ENCODE measurements at regions not wholly inside any gene's neighbourhood (a gene's known extent, or its start where the extent isn't known, plus 50 kb on each side); places are given as distances from the start of the nearest gene placed in this dataset.
A peak's percentile ranks its signal among the peaks of the same experiment; 100 is the strongest.

GRCh38 chr5:87054821-87055220, 212.9 kb upstream of the RASA1 start:
- H3K27ac Mint-ChIP-seq: no peak overlapping the region

DNA sequence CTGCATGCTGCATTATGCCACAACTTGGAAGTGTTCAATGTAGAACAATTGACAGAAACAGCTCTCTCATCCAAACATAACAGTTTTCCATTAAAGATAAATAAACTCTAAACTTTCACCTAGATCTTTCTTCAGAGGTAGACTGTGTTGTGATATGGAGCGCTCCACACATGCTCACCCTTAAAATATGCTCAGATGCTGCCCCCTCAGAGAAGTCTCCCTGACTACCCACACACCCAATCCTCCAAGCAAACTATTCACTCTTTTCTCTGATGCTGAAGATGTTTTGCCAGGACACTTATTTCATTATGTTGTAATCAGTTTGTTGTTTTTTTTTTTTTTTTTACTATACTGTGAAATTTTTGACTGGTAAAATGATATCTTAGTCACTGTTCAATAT, 206.6 kb upstream of the RASA1 start:
- no peaks in the 10 kb centered on the region for H3K4me1 Mint-ChIP-seq
- H3K36me3 Mint-ChIP-seq: peaks cover 2% of the 10 kb centered on the region
- no peak overlapping the region for H3K4me3 Mint-ChIP-seq
- peaks cover 4 to 8% (median 4%) of the 10 kb centered on the region in 3 donors for H3K9me3 Mint-ChIP-seq
- H3K27me3 Mint-ChIP-seq: no peaks in the 10 kb centered on the region
- no peak overlapping the region for H3K27ac Mint-ChIP-seq

More at GRCh38 chr5:87054821-87055220, 212.9 kb upstream of the RASA1 start:
- Mint-ChIP-seq H3K27me3 (no peaks in the 10 kb centered on the region), H3K4me3 (no peak overlapping the region), H3K4me1 (peaks cover 2 to 16% (median 4%) of the 10 kb centered on the region in 3 donors), H3K36me3 (peaks cover 1% of the 10 kb centered on the region), H3K9me3 (peaks cover 0 to 4% (median 0%) of the 10 kb centered on the region in 3 donors)

- Mint-ChIP-seq H3K36me3 (peaks cover 5% of the 10 kb centered on the region), H3K27me3 (no peaks in the 10 kb centered on the region), H3K4me3 (no peak overlapping the region), H3K9me3 (peaks cover 0 to 3% (median 0%) of the 10 kb centered on the region in 3 donors), H3K4me1 (peaks cover 7 to 23% (median 16%) of the 10 kb centered on the region in 3 donors), H3K27ac (no peak overlapping the region)
These were observed 198.4 kb upstream of the RASA1 start for GRCh38 chr5:87069311-87069710.

- peaks cover 0 to 3% (median 0%) of the 10 kb centered on the region in 3 donors for H3K9me3 Mint-ChIP-seq
- H3K36me3 Mint-ChIP-seq: peaks cover 3% of the 10 kb centered on the region
- H3K4me3 Mint-ChIP-seq: peak overlapping the region in 1 of 4 donors; percentile 9
- no peaks in the 10 kb centered on the region for H3K27me3 Mint-ChIP-seq
- peaks cover 14 to 31% (median 24%) of the 10 kb centered on the region in 3 donors for H3K4me1 Mint-ChIP-seq
- H3K27ac Mint-ChIP-seq: peak overlapping the region in 2 of 3 donors; percentile 34 to 41
These were observed 197.6 kb upstream of the RASA1 start for GRCh38 chr5:87069974-87070608.

DNA sequence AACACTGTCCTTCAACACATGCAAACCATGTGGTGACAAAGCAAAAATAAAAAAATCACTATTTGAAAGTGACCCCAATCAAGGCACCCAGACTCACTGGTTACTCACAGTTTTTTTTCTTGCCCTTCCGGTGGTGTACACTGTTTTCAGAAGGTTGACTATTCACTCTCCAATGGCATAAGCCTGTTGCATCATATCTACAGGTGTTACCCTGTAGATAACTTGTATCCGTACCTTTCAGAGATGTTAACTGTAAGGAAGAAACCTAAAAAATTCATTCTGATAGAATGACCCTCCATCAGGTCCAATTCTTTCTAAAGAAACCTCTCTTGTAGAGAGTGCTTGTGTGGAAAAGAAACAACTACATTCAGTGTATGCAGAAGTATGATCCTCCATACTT, 193.6 kb upstream of the RASA1 start:
- peaks cover 29 to 46% (median 41%) of the 10 kb centered on the region in 3 donors for H3K4me1 Mint-ChIP-seq
- H3K36me3 Mint-ChIP-seq: no peaks in the 10 kb centered on the region
- peaks cover 0 to 3% (median 2%) of the 10 kb centered on the region in 3 donors for H3K9me3 Mint-ChIP-seq
- no peak overlapping the region for H3K4me3 Mint-ChIP-seq
- no peaks in the 10 kb centered on the region for H3K27me3 Mint-ChIP-seq
- H3K27ac Mint-ChIP-seq: no peak overlapping the region

- H3K36me3 Mint-ChIP-seq: no peaks in the 10 kb centered on the region
- H3K27me3 Mint-ChIP-seq: no peaks in the 10 kb centered on the region
- peaks cover 0 to 4% (median 3%) of the 10 kb centered on the region in 3 donors for H3K9me3 Mint-ChIP-seq
- H3K4me3 Mint-ChIP-seq: peak overlapping the region in 2 of 4 donors; percentile 54 to 63
- peak overlapping the region in 2 of 3 donors; percentile 47 to 77 for H3K27ac Mint-ChIP-seq
- peaks cover 33 to 48% (median 43%) of the 10 kb centered on the region in 3 donors for H3K4me1 Mint-ChIP-seq
These were observed 192.6 kb upstream of the RASA1 start for GRCh38 chr5:87074934-87075541.

DNA sequence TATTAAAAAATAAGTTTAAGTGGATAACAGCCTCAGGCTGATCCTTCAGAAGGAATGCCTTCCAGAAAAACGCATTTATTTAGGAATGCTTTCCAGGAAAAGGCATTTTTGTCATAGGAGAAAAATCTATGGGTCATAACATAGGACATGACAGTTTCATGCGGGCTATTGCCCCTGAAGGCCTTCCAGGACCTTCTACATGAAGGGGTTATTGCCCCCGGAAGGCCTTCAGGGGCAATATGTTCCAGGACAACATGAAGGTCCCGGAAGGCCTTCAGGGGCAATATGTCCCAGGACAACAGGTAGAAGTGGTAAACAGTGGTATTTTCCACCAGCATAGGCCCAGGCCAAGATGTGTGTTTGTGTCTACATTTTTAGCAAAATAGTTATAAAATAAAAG, 191.3 kb upstream of the RASA1 start:
- Mint-ChIP-seq H3K4me1 (peaks cover 42 to 55% (median 48%) of the 10 kb centered on the region in 3 donors), H3K27me3 (no peaks in the 10 kb centered on the region), H3K27ac (no peak overlapping the region), H3K9me3 (peaks cover 0 to 4% (median 3%) of the 10 kb centered on the region in 3 donors), H3K4me3 (no peak overlapping the region), H3K36me3 (no peaks in the 10 kb centered on the region)

DNA sequence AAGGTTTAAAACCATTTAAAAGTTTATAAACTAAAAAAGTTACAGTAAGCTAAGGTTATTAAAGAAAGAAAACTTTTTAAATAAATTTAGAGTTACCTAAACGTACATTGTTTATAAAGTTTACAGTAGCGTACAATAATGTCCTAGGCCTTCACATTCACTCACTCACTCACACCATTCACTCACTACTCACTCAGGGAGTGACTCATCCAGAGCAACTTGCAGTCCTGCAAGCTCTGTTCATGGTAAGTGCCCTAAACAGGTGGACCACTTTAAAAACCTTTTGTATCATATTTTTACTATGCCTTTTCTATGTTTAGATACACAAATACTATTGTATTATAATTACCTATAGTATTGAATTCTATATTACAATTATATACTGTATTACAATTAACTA, 190.8 kb upstream of the RASA1 start:
- H3K27ac Mint-ChIP-seq: no peak overlapping the region
- H3K4me3 Mint-ChIP-seq: no peak overlapping the region
- H3K36me3 Mint-ChIP-seq: no peaks in the 10 kb centered on the region
- peaks cover 0 to 4% (median 3%) of the 10 kb centered on the region in 3 donors for H3K9me3 Mint-ChIP-seq
- H3K4me1 Mint-ChIP-seq: peaks cover 48 to 60% (median 54%) of the 10 kb centered on the region in 3 donors
- no peaks in the 10 kb centered on the region for H3K27me3 Mint-ChIP-seq

DNA sequence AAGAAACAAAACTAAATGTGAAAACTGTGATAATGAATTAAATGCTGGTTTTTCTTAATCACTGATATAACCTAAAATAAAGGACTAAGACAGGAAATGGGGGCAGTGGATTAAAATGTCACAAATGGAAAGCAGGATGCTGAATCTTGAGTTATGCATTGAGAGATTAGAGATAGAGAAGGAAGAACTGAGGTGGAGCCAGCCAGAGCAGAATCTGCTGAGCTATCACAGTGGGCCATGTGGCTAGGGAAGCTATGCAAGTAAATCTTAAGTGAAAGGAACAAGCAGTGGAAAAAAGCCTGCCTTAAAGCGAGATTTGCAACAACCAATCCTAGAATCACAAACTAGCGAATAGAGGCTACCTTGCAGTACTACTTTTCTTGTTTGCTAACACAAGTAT, 188.5 kb upstream of the RASA1 start:
- Mint-ChIP-seq H3K27me3 (no peaks in the 10 kb centered on the region), H3K4me3 (peak overlapping the region in 1 of 4 donors; percentile 11), H3K36me3 (peaks cover under 1% of the 10 kb centered on the region), H3K9me3 (peaks cover under 1 to 4% (median 1%) of the 10 kb centered on the region in 3 donors), H3K27ac (no peak overlapping the region), H3K4me1 (peaks cover 54 to 61% (median 59%) of the 10 kb centered on the region in 3 donors)

GRCh38 chr5:87081016-87081415, 186.7 kb upstream of the RASA1 start:
- Mint-ChIP-seq H3K27me3 (no peaks in the 10 kb centered on the region), H3K4me3 (peak overlapping the region; percentile 45 to 90 (median 82)), H3K27ac (peak overlapping the region; percentile 28 to 79 (median 40)), H3K36me3 (peaks cover 2% of the 10 kb centered on the region), H3K9me3 (peaks cover 0 to 4% (median 2%) of the 10 kb centered on the region in 3 donors), H3K4me1 (peaks cover 38 to 44% (median 43%) of the 10 kb centered on the region in 3 donors)

GRCh38 chr5:87081511-87082372, 185.9 kb upstream of the RASA1 start:
- peaks cover 2% of the 10 kb centered on the region for H3K36me3 Mint-ChIP-seq
- peak overlapping the region; percentile 45 to 90 (median 82) for H3K4me3 Mint-ChIP-seq
- peaks cover 0 to 4% (median 2%) of the 10 kb centered on the region in 3 donors for H3K9me3 Mint-ChIP-seq
- H3K27me3 Mint-ChIP-seq: no peaks in the 10 kb centered on the region
- H3K4me1 Mint-ChIP-seq: peaks cover 37 to 45% (median 43%) of the 10 kb centered on the region in 3 donors
- H3K27ac Mint-ChIP-seq: peak overlapping the region; percentile 28 to 79 (median 40)

- Mint-ChIP-seq H3K27me3 (no peaks in the 10 kb centered on the region), H3K4me1 (peaks cover 8 to 38% (median 9%) of the 10 kb centered on the region in 3 donors), H3K36me3 (peaks cover 4% of the 10 kb centered on the region), H3K9me3 (no peaks in the 10 kb centered on the region), H3K4me3 (no peak overlapping the region), H3K27ac (no peak overlapping the region)
These were observed 173.3 kb upstream of the RASA1 start for GRCh38 chr5:87094347-87094746.

DNA sequence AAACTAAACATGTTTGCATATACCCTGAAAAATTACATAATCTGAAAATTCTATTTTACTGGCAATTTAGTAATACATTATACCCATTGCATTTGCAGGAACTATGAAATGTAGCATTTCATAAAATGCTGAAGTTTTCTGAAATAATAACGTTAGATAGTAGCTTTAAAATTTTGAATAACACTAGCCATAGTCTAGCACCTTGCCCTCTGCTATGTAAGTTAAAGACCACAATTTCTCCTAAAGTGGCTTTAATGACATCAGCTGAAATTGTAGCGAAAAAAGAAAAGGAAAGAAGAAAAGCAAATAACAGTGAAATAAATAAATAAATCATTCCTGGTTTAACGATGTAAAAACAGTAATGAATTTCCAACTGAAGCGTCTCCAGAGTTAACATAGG, 172.8 kb upstream of the RASA1 start:
- Mint-ChIP-seq H3K27ac (no peak overlapping the region), H3K4me3 (no peak overlapping the region)

GRCh38 chr5:87095787-87096186, 171.9 kb upstream of the RASA1 start:
- no peaks in the 10 kb centered on the region for H3K9me3 Mint-ChIP-seq
- H3K36me3 Mint-ChIP-seq: no peaks in the 10 kb centered on the region
- no peaks in the 10 kb centered on the region for H3K27me3 Mint-ChIP-seq
- H3K4me3 Mint-ChIP-seq: no peak overlapping the region
- H3K27ac Mint-ChIP-seq: no peak overlapping the region
- H3K4me1 Mint-ChIP-seq: peaks cover 12 to 50% (median 16%) of the 10 kb centered on the region in 3 donors

More for the DNA sequence above, 172.8 kb upstream of the RASA1 start:
- Mint-ChIP-seq H3K27me3 (no peaks in the 10 kb centered on the region), H3K36me3 (peaks cover 2% of the 10 kb centered on the region), H3K4me1 (peaks cover 8 to 40% (median 10%) of the 10 kb centered on the region in 3 donors), H3K9me3 (no peaks in the 10 kb centered on the region)

DNA sequence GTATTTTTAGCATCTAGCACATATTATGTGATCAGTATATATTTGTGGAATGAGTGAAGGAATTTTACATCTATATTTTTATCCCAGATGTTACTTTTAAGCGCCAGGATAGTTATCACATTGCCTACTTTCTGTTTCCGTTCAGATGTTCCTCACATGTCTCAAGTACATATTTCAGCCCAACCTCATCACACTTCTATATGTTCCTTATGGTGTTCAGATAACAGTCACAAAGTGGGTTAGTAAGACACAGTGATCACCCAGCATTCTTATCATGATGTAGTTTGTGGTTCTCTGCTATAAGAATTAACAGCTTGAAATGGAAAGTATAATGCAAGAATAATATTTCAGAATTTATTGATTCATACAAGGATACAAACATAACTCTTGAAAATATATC, 170.0 kb upstream of the RASA1 start:
- Mint-ChIP-seq H3K27ac (peak overlapping the region in 1 of 3 donors; percentile 44), H3K27me3 (no peaks in the 10 kb centered on the region), H3K9me3 (no peaks in the 10 kb centered on the region), H3K4me3 (no peak overlapping the region), H3K4me1 (peaks cover 20 to 69% (median 30%) of the 10 kb centered on the region in 3 donors), H3K36me3 (no peaks in the 10 kb centered on the region)

Measured in IgD-negative memory B cell (primary cell).